ENCODE measurements at regions not wholly inside any gene's neighbourhood (a gene's known extent, or its start where the extent isn't known, plus 50 kb on each side); places are given as distances from the start of the nearest gene placed in this dataset.

GRCh38 chr21:41683815-41684214 lies 83.0 kb downstream of the RIPK4 start:
- DNase-seq (ENCODE audit: low read depth): no peak
- TF ChIP-seq, protein P1, sequence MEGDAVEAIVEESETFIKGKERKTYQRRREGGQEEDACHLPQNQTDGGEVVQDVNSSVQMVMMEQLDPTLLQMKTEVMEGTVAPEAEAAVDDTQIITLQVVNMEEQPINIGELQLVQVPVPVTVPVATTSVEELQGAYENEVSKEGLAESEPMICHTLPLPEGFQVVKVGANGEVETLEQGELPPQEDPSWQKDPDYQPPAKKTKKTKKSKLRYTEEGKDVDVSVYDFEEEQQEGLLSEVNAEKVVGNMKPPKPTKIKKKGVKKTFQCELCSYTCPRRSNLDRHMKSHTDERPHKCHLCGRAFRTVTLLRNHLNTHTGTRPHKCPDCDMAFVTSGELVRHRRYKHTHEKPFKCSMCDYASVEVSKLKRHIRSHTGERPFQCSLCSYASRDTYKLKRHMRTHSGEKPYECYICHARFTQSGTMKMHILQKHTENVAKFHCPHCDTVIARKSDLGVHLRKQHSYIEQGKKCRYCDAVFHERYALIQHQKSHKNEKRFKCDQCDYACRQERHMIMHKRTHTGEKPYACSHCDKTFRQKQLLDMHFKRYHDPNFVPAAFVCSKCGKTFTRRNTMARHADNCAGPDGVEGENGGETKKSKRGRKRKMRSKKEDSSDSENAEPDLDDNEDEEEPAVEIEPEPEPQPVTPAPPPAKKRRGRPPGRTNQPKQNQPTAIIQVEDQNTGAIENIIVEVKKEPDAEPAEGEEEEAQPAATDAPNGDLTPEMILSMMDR (IDR thresholded peaks at IDR 0.05; ENCODE audit: low read depth, low read length): no peak
- TF ChIP-seq MYC (IDR thresholded peaks at IDR 0.05; ENCODE audit: low read depth, low read length) (no peak), MAX (IDR thresholded peaks at IDR 0.05; ENCODE audit: low read depth, low read length) (no peak), POLR2A (IDR thresholded peaks at IDR 0.05; ENCODE audit: extremely low read depth, insufficient read length) (no peak)
- H3K4me3 ChIP-seq (ENCODE audit: low read depth, low read length): no peak overlapping the region

DNA sequence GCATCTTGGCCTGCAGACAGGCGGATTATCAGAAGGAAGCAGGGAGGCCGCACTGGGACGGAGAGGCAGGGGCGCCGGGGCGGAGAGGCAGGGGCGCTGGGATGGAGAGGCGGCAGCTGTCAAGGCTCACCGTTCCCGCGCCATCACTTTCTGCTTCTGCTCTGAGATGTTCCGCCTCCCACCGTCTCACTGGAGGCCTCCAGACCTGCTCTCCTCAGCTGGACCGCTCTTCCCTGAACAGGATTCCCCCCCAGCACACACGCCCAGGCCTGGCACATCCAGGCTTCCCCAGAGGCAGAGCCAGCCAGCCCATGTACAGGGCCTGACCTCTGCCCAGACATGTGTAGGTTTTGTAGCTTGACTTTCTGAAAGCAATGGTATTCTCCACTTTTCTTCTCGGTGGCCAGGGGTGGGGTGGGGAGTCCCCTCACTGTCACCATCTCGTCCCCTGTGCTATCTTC lies 84.1 kb downstream of the RIPK4 start:
- H3K4me3 ChIP-seq (ENCODE audit: low read depth, low read length): no peak overlapping the region
- TF ChIP-seq MYC (IDR thresholded peaks at IDR 0.05; ENCODE audit: low read depth, low read length) (no peak), POLR2A (IDR thresholded peaks at IDR 0.05; ENCODE audit: extremely low read depth, insufficient read length) (no peak), MAX (IDR thresholded peaks at IDR 0.05; ENCODE audit: low read depth, low read length) (no peak)
- TF ChIP-seq, protein P1 (IDR thresholded peaks at IDR 0.05; ENCODE audit: low read depth, low read length): no peak
- DNase-seq (ENCODE audit: low read depth): no peak

DNA sequence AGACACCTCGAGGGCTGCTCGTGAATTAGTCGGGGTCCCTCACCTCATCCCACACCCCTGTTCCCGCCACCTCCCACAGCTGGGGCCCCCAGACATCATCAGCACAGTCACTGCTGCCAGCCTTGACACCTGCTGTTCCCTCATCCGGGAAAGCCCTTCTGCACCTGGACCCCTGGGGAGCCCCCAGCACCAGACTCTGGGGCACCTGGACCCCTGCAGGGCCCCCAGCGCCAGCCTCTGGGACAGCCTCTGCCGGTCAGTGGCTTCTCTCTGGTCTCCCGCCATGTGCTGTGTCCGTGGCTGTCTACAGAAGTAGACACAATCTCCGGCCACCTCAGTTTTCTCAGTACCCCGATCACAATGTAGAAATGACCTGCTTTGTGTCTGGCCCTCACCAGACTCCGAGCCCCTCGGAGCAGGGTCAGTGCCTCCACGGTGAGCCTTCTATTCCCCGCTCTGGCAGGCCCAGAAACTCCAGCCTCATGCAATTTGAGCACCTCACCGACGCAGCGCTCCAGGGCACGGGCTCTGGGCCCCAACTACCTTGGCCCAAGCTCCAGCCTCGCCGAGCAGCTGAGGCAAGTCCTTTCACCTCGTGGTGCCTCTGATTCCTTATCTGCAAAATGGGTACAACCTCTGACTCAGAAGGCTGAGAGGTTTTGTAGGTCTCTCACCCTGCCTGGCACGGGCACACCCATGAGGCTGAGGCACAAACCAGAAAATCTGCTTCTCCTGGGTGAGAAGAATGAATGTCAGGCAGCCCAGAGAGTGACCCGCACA lies 84.7 kb downstream of the RIPK4 start:
- no peak for DNase-seq (ENCODE audit: low read depth)
- TF ChIP-seq POLR2A (IDR thresholded peaks at IDR 0.05; ENCODE audit: extremely low read depth, insufficient read length): no peak
- TF ChIP-seq MYC (IDR thresholded peaks at IDR 0.05; ENCODE audit: low read depth, low read length): no peak
- TF ChIP-seq, protein P1 (IDR thresholded peaks at IDR 0.05; ENCODE audit: low read depth, low read length): no peak
- TF ChIP-seq MAX (IDR thresholded peaks at IDR 0.05; ENCODE audit: low read depth, low read length): no peak
- no peak overlapping the region for H3K4me3 ChIP-seq (ENCODE audit: low read depth, low read length)

DNA sequence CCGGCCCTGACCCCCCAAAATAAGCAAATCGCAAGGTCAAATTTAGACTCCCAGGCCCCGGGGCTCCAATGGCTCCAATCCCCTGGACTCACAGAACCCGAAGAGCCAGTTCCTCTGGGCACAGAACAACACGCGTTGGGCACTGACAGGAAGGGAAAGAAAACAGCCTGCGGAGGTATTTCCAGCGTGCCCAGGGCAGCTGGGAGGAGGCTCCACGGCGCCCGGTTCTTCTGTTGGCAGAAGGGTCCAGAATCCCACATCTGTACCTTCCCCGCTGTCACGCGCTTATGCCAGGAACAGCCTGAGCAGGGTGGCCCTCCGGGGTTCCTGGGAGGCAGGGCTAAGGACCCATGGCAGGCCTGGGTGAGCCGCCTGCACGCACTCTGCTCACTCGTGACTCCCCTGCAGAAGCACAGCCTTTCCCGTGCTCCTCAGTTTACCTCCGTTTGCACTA lies 85.5 kb downstream of the RIPK4 start:
- DNase-seq (ENCODE audit: low read depth): no peak
- TF ChIP-seq MAX (IDR thresholded peaks at IDR 0.05; ENCODE audit: low read depth, low read length) (no peak), MYC (IDR thresholded peaks at IDR 0.05; ENCODE audit: low read depth, low read length) (no peak), POLR2A (IDR thresholded peaks at IDR 0.05; ENCODE audit: extremely low read depth, insufficient read length) (no peak)
- TF ChIP-seq, protein P1 (IDR thresholded peaks at IDR 0.05; ENCODE audit: low read depth, low read length): no peak
- H3K4me3 ChIP-seq (ENCODE audit: low read depth, low read length): no peak overlapping the region

DNA sequence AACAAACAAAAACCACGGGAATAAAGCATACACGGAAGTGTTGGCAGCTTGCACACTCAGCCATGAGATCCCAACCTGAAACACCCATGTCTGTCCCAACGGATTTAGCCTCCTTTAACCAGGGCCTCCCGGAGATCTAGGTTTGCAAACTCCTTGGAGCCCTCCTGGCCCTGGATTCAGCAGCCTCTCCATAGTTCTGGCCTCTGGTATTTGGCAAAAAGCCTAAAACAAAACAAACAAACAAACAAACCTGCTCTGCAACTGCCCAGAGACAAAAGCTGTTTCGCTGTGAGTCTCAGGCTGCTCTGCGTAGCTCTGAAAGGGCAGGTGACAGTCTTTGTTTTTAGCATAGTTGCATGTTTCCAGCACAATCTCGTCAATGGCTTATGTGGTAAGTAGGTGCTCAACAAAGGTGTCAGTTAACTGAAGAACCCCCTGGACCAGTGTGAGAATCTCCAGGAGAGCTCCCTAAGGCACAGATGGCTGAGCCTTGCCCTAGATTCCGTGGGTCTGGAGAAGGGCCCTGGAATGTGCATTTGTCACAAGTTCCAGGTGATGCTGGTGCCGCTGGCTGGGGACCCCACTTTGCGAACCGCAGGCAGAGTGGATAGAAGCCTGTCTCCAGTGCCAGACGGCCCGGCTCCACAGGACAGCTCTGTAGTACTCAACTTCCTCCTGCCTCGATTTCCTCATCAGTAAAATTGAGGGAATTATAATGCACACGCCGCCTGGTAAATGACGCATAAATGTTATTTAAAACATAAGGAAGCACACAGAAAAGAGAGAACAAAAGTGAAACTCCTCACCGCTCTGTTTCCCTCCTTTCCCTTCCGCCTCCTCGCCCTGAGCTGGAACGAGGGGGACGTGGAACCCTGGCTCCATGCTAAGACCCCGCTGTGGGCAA lies 86.2 kb downstream of the RIPK4 start:
- H3K4me3 ChIP-seq (ENCODE audit: low read depth, low read length): no peak overlapping the region
- TF ChIP-seq MYC (IDR thresholded peaks at IDR 0.05; ENCODE audit: low read depth, low read length): no peak
- TF ChIP-seq MAX (IDR thresholded peaks at IDR 0.05; ENCODE audit: low read depth, low read length): no peak
- TF ChIP-seq, protein P1 (IDR thresholded peaks at IDR 0.05; ENCODE audit: low read depth, low read length): no peak
- TF ChIP-seq POLR2A (IDR thresholded peaks at IDR 0.05; ENCODE audit: extremely low read depth, insufficient read length): no peak
- no peak for DNase-seq (ENCODE audit: low read depth)

Measured in NB4 (cell line).